T-helper 2 cell treated with Interferon-gamma antibody and Interleukin-4, amounts not matched to agents 100 ng/mL and 5 ng/mL, for 36 hours (primary cell): ENCODE measurements at regions not wholly inside any gene's neighbourhood (a gene's known extent, or its start where the extent isn't known, plus 50 kb on each side); places are given as distances from the start of the nearest gene placed in this dataset.
"Not testable (repeated sequence)": the region's sequence is repeated elsewhere in the genome, so short reads cannot be mapped to it uniquely, and the experiment has no call there.

Experiments
- intact Hi-C: fragments of 100-400 bp; cut with micrococcal nuclease; formaldehyde crosslinking; loops from one replicate; pipeline ENCODE4 v1.15.1; 2023

DNA sequence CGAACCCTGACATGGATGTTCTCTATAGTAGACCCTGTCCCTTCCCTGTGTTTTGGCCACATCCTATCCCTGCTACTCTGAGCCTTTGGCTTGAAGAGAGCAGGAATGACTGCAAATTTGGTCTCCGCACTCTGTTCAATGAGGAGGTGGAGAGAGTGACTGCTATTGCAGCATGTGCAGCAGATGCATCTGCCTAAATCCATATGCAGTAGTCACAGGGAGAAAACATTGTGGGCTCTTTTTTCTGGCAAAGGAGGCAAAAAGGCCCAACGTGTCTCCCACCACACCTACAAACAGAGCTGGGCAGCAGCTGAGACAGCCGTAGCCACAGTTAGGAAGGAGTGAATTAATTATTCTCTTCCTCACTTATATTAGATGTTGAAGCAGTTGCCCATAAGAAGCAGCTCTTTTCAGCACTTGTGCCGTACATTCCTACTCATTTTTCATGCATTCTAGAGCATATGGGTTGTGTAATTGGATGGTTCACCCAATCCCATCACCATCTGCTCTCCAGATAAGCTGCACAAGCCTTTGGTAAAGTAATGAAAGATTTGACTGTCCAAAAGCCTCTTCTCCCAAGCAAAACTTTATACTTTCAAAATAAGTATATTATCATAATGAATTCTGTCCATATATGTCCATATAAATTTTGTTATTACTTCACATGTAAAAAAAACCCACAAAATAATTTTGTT, 147.9 kb upstream of the FAM47A start:
- intact Hi-C loops: no loop called here

DNA sequence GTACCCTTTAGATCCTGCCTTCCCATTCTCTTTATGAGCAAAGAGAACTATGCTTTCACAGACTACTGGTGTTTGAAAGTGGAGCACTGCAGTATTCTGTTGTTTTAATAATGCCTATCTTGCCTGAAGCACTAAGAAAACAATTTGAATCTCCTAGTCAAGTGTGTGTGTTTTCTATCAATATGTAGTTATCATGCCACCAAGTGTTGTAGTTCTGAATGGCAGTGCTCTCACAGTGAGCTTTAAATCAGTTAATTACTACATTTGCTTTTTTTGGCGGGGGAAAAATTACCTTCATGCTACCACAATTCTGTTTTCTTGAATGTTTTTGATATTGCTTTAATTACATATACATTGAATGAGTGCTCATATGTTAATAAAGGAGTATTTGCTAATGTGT, 143.6 kb upstream of the FAM47A start:
- intact Hi-C loops: no loop called here

DNA sequence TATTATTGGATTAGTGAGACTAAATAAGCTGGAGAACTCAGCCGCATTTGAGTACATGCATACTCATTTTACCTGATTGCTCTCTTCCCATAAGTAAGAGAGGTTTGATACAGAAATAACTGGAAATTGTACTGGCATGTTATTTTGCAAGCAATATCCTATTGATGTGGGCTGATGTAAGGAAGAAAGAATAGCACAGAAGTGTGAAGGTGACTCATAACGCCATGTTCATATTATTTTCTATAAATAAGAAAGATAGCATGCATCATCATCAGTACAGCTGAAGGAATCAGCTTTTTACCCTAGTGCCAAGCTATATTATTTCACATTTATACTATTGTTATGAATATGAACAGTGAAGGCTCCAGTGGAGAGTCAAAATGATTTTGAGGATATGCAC, 138.3 kb upstream of the FAM47A start:
- intact Hi-C loops: no loop called here

DNA sequence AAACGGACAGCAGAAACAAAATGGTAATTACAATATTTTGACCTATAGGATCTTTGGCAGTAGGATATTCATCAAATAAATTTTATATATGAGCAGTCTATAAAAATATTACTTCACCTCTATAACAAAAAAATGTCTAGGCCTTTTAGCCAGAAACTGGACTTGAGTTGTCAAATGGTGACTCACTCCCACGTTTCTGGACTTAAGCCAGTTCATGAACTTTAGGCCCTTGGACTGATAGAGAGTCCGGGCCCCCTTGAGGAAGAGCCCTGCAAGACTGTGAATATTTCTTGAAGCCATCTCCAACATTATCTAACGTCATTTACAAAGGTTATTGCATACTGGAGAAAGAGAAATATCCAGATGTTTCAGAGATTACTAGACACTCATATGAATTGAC, 106.8 kb upstream of the FAM47A start:
- intact Hi-C loops: no loop called here

DNA sequence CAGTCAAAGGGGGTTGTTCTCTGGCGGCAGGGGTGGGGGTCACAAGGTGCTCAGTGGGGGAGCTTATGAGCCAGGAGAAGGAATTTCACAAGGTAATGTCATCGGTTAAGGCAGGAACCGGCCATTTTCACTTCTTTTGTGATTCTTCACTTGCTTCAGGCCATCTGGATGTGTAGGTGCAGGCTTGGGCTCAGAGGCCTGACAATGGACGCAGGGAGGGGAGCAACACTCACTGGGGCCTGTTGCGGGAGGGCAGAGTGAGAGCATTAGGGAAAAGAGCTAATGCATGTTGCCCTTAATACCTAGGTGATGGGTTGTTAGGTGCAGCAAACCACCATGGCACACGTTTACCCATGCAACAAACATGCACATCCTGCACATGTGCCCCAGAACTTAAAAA, 98.0 kb upstream of the FAM47A start:
- intact Hi-C loops: not testable (repeated sequence)

DNA sequence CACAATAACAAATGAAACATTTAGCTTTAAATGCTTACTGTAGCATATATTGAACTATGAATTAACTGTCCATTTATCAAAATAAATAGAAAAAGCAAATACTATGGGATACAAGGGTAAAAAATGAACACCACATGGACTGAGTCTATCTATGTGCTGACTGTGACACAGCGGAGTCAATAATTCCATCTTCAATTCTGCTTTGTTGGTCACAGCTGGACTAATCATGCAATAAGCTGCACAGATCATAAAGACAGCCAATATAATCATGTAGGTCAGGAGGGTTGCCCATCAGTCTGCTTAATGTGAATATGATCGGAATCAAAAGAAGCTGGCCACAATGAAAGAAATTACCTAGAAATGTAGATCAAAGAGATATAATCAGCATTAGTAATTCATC, 95.7 kb upstream of the FAM47A start:
- intact Hi-C loops: no loop called here

DNA sequence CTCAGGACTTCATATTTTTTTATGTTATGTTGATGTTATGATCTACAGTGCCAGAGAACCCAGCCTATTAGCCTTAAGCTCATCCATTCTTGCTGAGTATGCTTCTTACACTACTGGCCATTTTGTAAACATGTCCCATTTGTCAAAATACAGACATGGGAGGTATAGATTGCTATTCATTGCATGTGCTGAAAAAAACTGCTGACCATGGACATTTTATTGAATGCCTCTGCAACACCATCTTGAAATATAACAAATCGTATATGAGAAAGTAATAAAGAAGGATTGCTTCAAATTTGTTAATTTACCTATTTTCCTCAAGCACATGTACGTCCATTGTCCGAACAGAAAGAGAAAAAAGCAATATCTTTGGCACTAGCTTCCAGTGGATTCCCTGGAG, 91.5 kb upstream of the FAM47A start:
- intact Hi-C loops: no loop called here

DNA sequence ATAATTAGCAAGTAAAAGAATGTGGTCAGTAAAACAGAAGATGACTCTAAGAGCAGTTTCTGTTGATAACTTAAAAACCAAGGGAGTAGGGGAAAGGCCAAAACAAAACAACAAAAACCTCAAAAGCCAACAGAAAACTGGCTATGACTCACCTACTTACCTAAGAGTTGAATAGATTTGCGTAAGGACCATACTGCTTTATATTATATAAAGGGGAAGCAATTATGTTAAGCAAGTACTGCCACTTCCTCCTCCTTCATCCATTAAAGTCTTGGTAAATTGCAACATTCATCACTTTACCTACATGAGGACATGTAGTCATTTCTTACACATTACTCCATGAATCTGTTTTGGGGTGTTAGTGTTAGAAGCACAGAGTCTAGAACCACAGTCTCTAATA, 85.9 kb upstream of the FAM47A start:
- intact Hi-C loops: no loop called here

DNA sequence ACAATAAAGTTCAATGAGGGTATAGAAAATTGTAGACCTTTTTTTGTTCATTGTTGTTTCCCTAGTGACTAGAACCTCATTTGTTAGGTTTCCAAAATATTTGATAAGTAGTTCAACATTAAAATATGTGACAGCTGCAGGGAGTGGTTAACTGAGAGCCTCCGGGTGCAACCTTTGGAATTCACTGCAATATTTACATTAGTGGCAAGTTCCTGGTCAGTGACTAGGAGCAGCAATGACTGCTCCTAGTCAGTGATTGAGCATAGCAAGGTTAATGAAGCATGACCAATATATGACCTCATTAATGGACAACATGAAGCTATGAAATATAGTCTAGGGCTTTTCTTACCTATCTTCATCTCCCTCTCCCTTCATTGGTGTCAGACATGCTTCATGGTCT, 65.8 kb upstream of the FAM47A start:
- intact Hi-C loops: no loop called here
